ENCODE measurements at regions not wholly inside any gene's neighbourhood (a gene's known extent, or its start where the extent isn't known, plus 50 kb on each side); places are given as distances from the start of the nearest gene placed in this dataset.

DNA sequence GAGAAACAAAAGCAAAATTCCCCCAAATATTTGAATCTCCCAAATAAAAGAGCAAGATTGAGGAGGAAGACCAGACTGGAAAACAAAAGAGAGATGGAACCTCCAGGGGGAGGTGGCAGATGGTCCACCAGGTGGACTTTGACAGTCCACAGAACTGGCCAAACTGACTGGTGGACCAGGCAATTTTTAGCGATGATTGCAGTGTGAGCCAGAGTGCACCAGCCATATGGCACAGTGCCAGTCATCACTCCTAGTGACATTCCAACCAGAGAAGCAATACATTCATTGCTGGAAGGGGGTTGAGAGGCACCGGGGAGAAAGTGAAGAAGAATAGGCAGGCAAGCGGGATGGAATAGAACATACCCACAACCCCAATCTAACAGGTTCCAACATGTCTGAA lies 182.9 kb downstream of the EXOC5 start:
- TF ChIP-seq, protein P1, sequence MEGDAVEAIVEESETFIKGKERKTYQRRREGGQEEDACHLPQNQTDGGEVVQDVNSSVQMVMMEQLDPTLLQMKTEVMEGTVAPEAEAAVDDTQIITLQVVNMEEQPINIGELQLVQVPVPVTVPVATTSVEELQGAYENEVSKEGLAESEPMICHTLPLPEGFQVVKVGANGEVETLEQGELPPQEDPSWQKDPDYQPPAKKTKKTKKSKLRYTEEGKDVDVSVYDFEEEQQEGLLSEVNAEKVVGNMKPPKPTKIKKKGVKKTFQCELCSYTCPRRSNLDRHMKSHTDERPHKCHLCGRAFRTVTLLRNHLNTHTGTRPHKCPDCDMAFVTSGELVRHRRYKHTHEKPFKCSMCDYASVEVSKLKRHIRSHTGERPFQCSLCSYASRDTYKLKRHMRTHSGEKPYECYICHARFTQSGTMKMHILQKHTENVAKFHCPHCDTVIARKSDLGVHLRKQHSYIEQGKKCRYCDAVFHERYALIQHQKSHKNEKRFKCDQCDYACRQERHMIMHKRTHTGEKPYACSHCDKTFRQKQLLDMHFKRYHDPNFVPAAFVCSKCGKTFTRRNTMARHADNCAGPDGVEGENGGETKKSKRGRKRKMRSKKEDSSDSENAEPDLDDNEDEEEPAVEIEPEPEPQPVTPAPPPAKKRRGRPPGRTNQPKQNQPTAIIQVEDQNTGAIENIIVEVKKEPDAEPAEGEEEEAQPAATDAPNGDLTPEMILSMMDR (IDR thresholded peaks at IDR 0.05; ENCODE audit: borderline replicate concordance, extremely low read depth, low read length, poor library complexity, severe bottlenecking), result no peak
- no peak for TF ChIP-seq EZH2 (IDR thresholded peaks at IDR 0.05; ENCODE audit: borderline replicate concordance, low read depth, low read length, severe bottlenecking)

Data from DND-41 (cell line).